Activated T-helper 1 cell treated with Interleukin-2 at 50 U/mL for 16 hours (primary cell): ENCODE measurements at regions not wholly inside any gene's neighbourhood (a gene's known extent, or its start where the extent isn't known, plus 50 kb on each side); places are given as distances from the start of the nearest gene placed in this dataset.

Source experiments
- DNase-seq: peaks from one replicate; pipeline ENCODE4 v3.0.0-alpha.2; 2020; ENCODE audit warnings: low read depth

GRCh38 chr12:93299262-93299846 lies 78.4 kb upstream of the NUDT4 start:
- no peak for DNase-seq

- DNase-seq: no peak
Observed at GRCh38 chr12:93300611-93301021, 77.1 kb upstream of the NUDT4 start.

GRCh38 chr12:93302331-93303229 lies 75.1 kb upstream of the NUDT4 start:
- no peak for DNase-seq

- DNase-seq: no peak
Observed at GRCh38 chr12:93306636-93307035, 71.1 kb upstream of the NUDT4 start.

- DNase-seq: no peak
Observed at GRCh38 chr12:93308281-93308680, 69.4 kb upstream of the NUDT4 start.

GRCh38 chr12:93311827-93312226 lies 65.9 kb upstream of the NUDT4 start:
- DNase-seq: no peak

- DNase-seq: no peak
Observed at GRCh38 chr12:93314177-93314497, 63.6 kb upstream of the NUDT4 start.

- no peak for DNase-seq
Observed at GRCh38 chr12:93315385-93315906, 62.3 kb upstream of the NUDT4 start.

GRCh38 chr12:93315907-93316622 lies 61.7 kb upstream of the NUDT4 start:
- DNase-seq: no peak

- DNase-seq: no peak
Observed at GRCh38 chr12:93316623-93316971, 61.1 kb upstream of the NUDT4 start.

GRCh38 chr12:93317227-93317626 lies 60.5 kb upstream of the NUDT4 start:
- no peak for DNase-seq

GRCh38 chr12:93318720-93319522 lies 58.8 kb upstream of the NUDT4 start:
- DNase-seq: no peak

GRCh38 chr12:93319523-93320050 lies 58.1 kb upstream of the NUDT4 start:
- no peak for DNase-seq

- DNase-seq: no peak
Observed at GRCh38 chr12:93322784-93323183, 54.9 kb upstream of the NUDT4 start.

GRCh38 chr12:93323625-93324329 lies 53.9 kb upstream of the NUDT4 start:
- DNase-seq: no peak

- DNase-seq: no peak
Observed at GRCh38 chr12:93325855-93326254, 51.9 kb upstream of the NUDT4 start.
